ENCODE measurements at regions not wholly inside any gene's neighbourhood (a gene's known extent, or its start where the extent isn't known, plus 50 kb on each side); places are given as distances from the start of the nearest gene placed in this dataset.

- DNase-seq (ENCODE audit: low spot score) = no peak
These were observed 549.6 kb downstream of the INHBA start for GRCh38 chr7:41153268-41153667.

GRCh38 chr7:41152179-41152678 lies 550.7 kb downstream of the INHBA start:
- Histone ChIP-seq H3K36me3 (no peaks in the 10 kb centered on the region), H3K4me3 (no peak overlapping the region), H3K27ac (no peak overlapping the region), H3K9me3 (no peaks in the 10 kb centered on the region), H3K27me3 (no peaks in the 10 kb centered on the region), H3K4me1 (no peaks in the 10 kb centered on the region)
- no peak for DNase-seq (ENCODE audit: low spot score)
- no peak for TF ChIP-seq CTCF (IDR thresholded peaks at IDR 0.05)

More at GRCh38 chr7:41153268-41153667, 549.6 kb downstream of the INHBA start:
- Histone ChIP-seq H3K36me3 (no peaks in the 10 kb centered on the region), H3K27me3 (no peaks in the 10 kb centered on the region), H3K27ac (no peak overlapping the region), H3K4me1 (no peaks in the 10 kb centered on the region), H3K4me3 (no peak overlapping the region), H3K9me3 (no peaks in the 10 kb centered on the region)
- TF ChIP-seq CTCF (IDR thresholded peaks at IDR 0.05) = no peak

GRCh38 chr7:41149576-41149975 lies 553.3 kb downstream of the INHBA start:
- no peaks in the 10 kb centered on the region for H3K36me3 ChIP-seq
- no peak overlapping the region for H3K27ac ChIP-seq
- no peak overlapping the region for H3K4me3 ChIP-seq
- TF ChIP-seq CTCF (IDR thresholded peaks at IDR 0.05) = no peak
- H3K27me3 ChIP-seq = no peaks in the 10 kb centered on the region
- H3K9me3 ChIP-seq = no peaks in the 10 kb centered on the region
- H3K4me1 ChIP-seq = no peaks in the 10 kb centered on the region
- DNase-seq (ENCODE audit: low spot score) = no peak

GRCh38 chr7:41148521-41148951 lies 554.4 kb downstream of the INHBA start:
- no peak for DNase-seq (ENCODE audit: low spot score)
- no peak for TF ChIP-seq CTCF (IDR thresholded peaks at IDR 0.05)
- H3K4me3 ChIP-seq = no peak overlapping the region

GRCh38 chr7:41147606-41148485 lies 555.0 kb downstream of the INHBA start:
- no peak for TF ChIP-seq CTCF (IDR thresholded peaks at IDR 0.05)
- Histone ChIP-seq H3K4me3 (no peak overlapping the region), H3K4me1 (no peaks in the 10 kb centered on the region), H3K27ac (no peak overlapping the region), H3K36me3 (no peaks in the 10 kb centered on the region), H3K27me3 (no peaks in the 10 kb centered on the region), H3K9me3 (no peaks in the 10 kb centered on the region)
- no peak for DNase-seq (ENCODE audit: low spot score)

More at GRCh38 chr7:41148521-41148951, 554.4 kb downstream of the INHBA start:
- Histone ChIP-seq H3K27ac (no peak overlapping the region), H3K9me3 (no peaks in the 10 kb centered on the region), H3K27me3 (no peaks in the 10 kb centered on the region), H3K4me1 (no peaks in the 10 kb centered on the region), H3K36me3 (no peaks in the 10 kb centered on the region)
